HCT116 (cell line): ENCODE measurements at regions not wholly inside any gene's neighbourhood (a gene's known extent, or its start where the extent isn't known, plus 50 kb on each side); places are given as distances from the start of the nearest gene placed in this dataset.

Source experiments
- ATAC-seq: fragments of 200-7000 bp; cut with Tn5 transposase; 2 replicates; pipeline ENCODE4 v1.9.1; 2020; ENCODE audit warnings: mild to moderate bottlenecking, moderate library complexity
- BruUV-seq: library from RNA; stranded (reverse); fragments of 400-500 nt; replicated peaks from 2 replicates; lab custom pipeline; 2021; lab: Mats Ljungman, UMichigan
- CTCF ChIA-PET: fragments of 300-600 bp; sonication (Branson Sonifier 250); formaldehyde crosslinking; loops from one replicate; lab custom pipeline; 2021; ENCODE audit warnings: antibody characterized with exemption; lab: Charles Lee
- POLR2A ChIA-PET: fragments of 300-600, 350-600 bp; sonication (Branson Sonifier 250); formaldehyde crosslinking; loops from one replicate; lab custom pipeline; 2021; ENCODE audit warnings: antibody characterized with exemption; lab: Charles Lee
- RAD21 ChIA-PET, 2 experiments: fragments of 300-600 bp; sonication (Branson Sonifier 250); formaldehyde crosslinking; loops; one replicate each; lab custom pipeline; 2023; ENCODE audit warnings: low total read pairs in 2 of 2; ENCODE audit not compliant: uncharacterized antibody in 2 of 2, unreplicated experiment in 2 of 2, low non-redundant PET in 1 of 2; lab: Charles Lee
- DNase-seq: peaks from one replicate; pipeline ENCODE4 v3.0.0-alpha.2; 2010; ENCODE audit warnings: low read depth, low spot score
- H2AFZ ChIP-seq: fragments of 200-600 bp; shearing (Covaris generic), sonication (generic); 2 replicates; pipeline ENCODE4 v1.6.1; 2017; ENCODE audit warnings: low read depth, mixed run types, mixed read lengths, antibody characterized with exemption, low read length; ENCODE audit not compliant: poor library complexity, severe bottlenecking
- H3K27ac ChIP-seq: 2 replicates; pipeline ENCODE4 v1.5.1; 2012; ENCODE audit warnings: low read depth, low read length
- H3K27me3 ChIP-seq: fragments of 200-600 bp; sonication (generic); 2 replicates; pipeline ENCODE4 v1.6.1; 2016; ENCODE audit warnings: mixed run types, low read length, mixed read lengths; ENCODE audit not compliant: insufficient read depth
- H3K36me3 ChIP-seq, 2 experiments: fragments of 200-500 bp in 1 of 2; fragments of 200-600 bp in 1 of 2; sonication (Bioruptor generic) in 1 of 2; sonication (generic) in 1 of 2; 2 replicates each; pipeline versions ENCODE4 v1.5.1 to v1.6.1; 2014 to 2016; ENCODE audit warnings: low read length in 2 of 2, inconsistent platforms in 1 of 2, mixed read lengths in 1 of 2, mixed run types in 1 of 2; ENCODE audit not compliant: insufficient read depth in 2 of 2, control insufficient read depth in 1 of 2
- H3K4me1 ChIP-seq, 2 experiments: fragments of 200-600 bp in 1 of 2; sonication (generic) in 1 of 2; 2 replicates each; pipeline versions ENCODE4 v1.5.1 to v1.6.1; 2012 to 2017; ENCODE audit warnings: low read length in 2 of 2, inconsistent platforms in 1 of 2, mild to moderate bottlenecking in 1 of 2, mixed read lengths in 1 of 2, mixed run types in 1 of 2, moderate library complexity in 1 of 2; ENCODE audit not compliant: insufficient read depth in 2 of 2, control insufficient read depth in 1 of 2
- H3K4me2 ChIP-seq: fragments of 200-600 bp; sonication (generic); 2 replicates; pipeline ENCODE4 v1.6.1; 2017; ENCODE audit warnings: mixed run types, low read length, mixed read lengths
- H3K4me3 ChIP-seq, 2 experiments: fragments of 200-600 bp in 1 of 2; sonication (generic) in 1 of 2; replicated peaks in 1 of 2; 2 replicates each; pipeline ENCODE4 v1.5.1; 2011 to 2016; ENCODE audit warnings: low read length in 2 of 2, control low read depth in 1 of 2, low read depth in 1 of 2, mild to moderate bottlenecking in 1 of 2, mixed read lengths in 1 of 2, mixed run types in 1 of 2
- H3K79me2 ChIP-seq: fragments of 200-600 bp; sonication (generic); 2 replicates; pipeline ENCODE4 v1.6.1; 2017; ENCODE audit warnings: mild to moderate bottlenecking, mixed run types, low read length, moderate library complexity, mixed read lengths; ENCODE audit not compliant: insufficient read depth
- H3K9ac ChIP-seq: fragments of 200-600 bp; sonication (generic); 2 replicates; pipeline ENCODE4 v1.6.1; 2016; ENCODE audit warnings: low read length, mixed read lengths
- H3K9me2 ChIP-seq: fragments of 200-600 bp; sonication (generic), shearing (Covaris generic); 2 replicates; pipeline ENCODE4 v1.6.1; 2017; ENCODE audit warnings: mixed run types, mild to moderate bottlenecking, moderate library complexity; ENCODE audit not compliant: insufficient read depth
- H3K9me3 ChIP-seq, 2 experiments: fragments of 200-500 bp in 1 of 2; fragments of 200-600 bp in 1 of 2; sonication (Bioruptor generic) in 1 of 2; sonication (generic) in 1 of 2; 2 replicates each; pipeline ENCODE4 v1.6.1; 2014 to 2017; ENCODE audit warnings: low read length in 2 of 2, mixed read lengths in 2 of 2, inconsistent platforms in 1 of 2, low read depth in 1 of 2, mild to moderate bottlenecking in 1 of 2, mixed run types in 1 of 2, moderate library complexity in 1 of 2; ENCODE audit not compliant: control insufficient read depth in 1 of 2, insufficient read depth in 1 of 2
- H4K20me1 ChIP-seq: fragments of 200-600 bp; sonication (generic), shearing (Covaris generic); 2 replicates; pipeline ENCODE4 v1.6.1; 2017; ENCODE audit warnings: mixed run types, mild to moderate bottlenecking, moderate library complexity; ENCODE audit not compliant: insufficient read depth
- CEBPB ChIP-seq: IDR thresholded peaks from 2 replicates; pipeline ENCODE4 v1.6.1; 2012; ENCODE audit warnings: low read depth
- EGR1 ChIP-seq: IDR thresholded peaks from 2 replicates; pipeline ENCODE4 v1.6.1; 2012; ENCODE audit warnings: low read depth
- EZH2phosphoT487 ChIP-seq: fragments of 200-600 bp; IDR thresholded peaks from 2 replicates; pipeline ENCODE4 v1.6.1; 2018; ENCODE audit warnings: antibody characterized with exemption, borderline replicate concordance
- FOSL1 ChIP-seq: IDR thresholded peaks from 2 replicates; pipeline ENCODE4 v1.6.1; 2012; ENCODE audit warnings: low read depth
- JUND ChIP-seq: IDR thresholded peaks from 2 replicates; pipeline ENCODE4 v1.6.1; 2012
- POLR2A ChIP-seq: IDR thresholded peaks from 2 replicates; pipeline ENCODE4 v1.7.0; 2011; ENCODE audit warnings: borderline replicate concordance; ENCODE audit not compliant: insufficient read depth, insufficient read length; ENCODE audit errors: extremely low read depth
- POLR2AphosphoS5 ChIP-seq: IDR thresholded peaks from 2 replicates; pipeline ENCODE4 v1.6.1; 2011; ENCODE audit warnings: mild to moderate bottlenecking, low read depth, low read length, moderate library complexity
- REST ChIP-seq: IDR thresholded peaks from 2 replicates; pipeline ENCODE4 v1.6.1; 2012; ENCODE audit warnings: low read depth
- SIN3A ChIP-seq: IDR thresholded peaks from 2 replicates; pipeline ENCODE4 v1.6.1; 2012; ENCODE audit warnings: low read depth
- SRF ChIP-seq: IDR thresholded peaks from 2 replicates; pipeline ENCODE4 v1.6.1; 2012; ENCODE audit warnings: low read depth
- TCF7L2 ChIP-seq: IDR thresholded peaks from 2 replicates; pipeline ENCODE4 v1.7.0; 2011; ENCODE audit warnings: borderline replicate concordance, inconsistent platforms; ENCODE audit not compliant: insufficient read depth, insufficient read length; ENCODE audit errors: extremely low read depth
- YY1 ChIP-seq: IDR thresholded peaks from 2 replicates; pipeline ENCODE4 v1.6.1; 2011; ENCODE audit warnings: low read length, low read depth, moderate library complexity, mild to moderate bottlenecking; ENCODE audit not compliant: insufficient replicate concordance; ENCODE audit errors: extremely low read depth
- intact Hi-C: fragments of 100-400 bp; cut with micrococcal nuclease; formaldehyde crosslinking; loops from 2 replicates; pipeline ENCODE4 v1.10.0; 2022
- TF ChIP-seq, protein P1 (sequence below), 3 experiments: fragments of 200-600 bp in 1 of 3; sonication (generic) in 1 of 3; IDR thresholded peaks in 2 of 3; conservative IDR thresholded peaks in 1 of 3; 2 replicates each; pipeline ENCODE4 v1.5.1; 2012 to 2017; ENCODE audit warnings: low read depth in 2 of 3, low read length in 2 of 3, antibody characterized with exemption in 1 of 3, borderline replicate concordance in 1 of 3, control low read depth in 1 of 3, mild to moderate bottlenecking in 1 of 3, mixed read lengths in 1 of 3, mixed run types in 1 of 3, moderate library complexity in 1 of 3; ENCODE audit not compliant: insufficient read depth in 1 of 3
- TF ChIP-seq, protein P2 (sequence below): IDR thresholded peaks from 2 replicates; pipeline ENCODE4 v1.6.1; 2012
- TF ChIP-seq, protein P3 (sequence below): IDR thresholded peaks from 2 replicates; pipeline ENCODE4 v1.6.1; 2012
- TF ChIP-seq, protein P4 (sequence below): IDR thresholded peaks from 2 replicates; pipeline ENCODE4 v1.6.1; 2011; ENCODE audit warnings: mild to moderate bottlenecking, low read length, moderate library complexity; ENCODE audit not compliant: insufficient replicate concordance; ENCODE audit errors: extremely low read depth

GRCh38 chr22:27610863-27611786 is 190.4 kb downstream of the MN1 start (continued):
- no peak for TF ChIP-seq TCF7L2
- TF ChIP-seq, protein P1, sequence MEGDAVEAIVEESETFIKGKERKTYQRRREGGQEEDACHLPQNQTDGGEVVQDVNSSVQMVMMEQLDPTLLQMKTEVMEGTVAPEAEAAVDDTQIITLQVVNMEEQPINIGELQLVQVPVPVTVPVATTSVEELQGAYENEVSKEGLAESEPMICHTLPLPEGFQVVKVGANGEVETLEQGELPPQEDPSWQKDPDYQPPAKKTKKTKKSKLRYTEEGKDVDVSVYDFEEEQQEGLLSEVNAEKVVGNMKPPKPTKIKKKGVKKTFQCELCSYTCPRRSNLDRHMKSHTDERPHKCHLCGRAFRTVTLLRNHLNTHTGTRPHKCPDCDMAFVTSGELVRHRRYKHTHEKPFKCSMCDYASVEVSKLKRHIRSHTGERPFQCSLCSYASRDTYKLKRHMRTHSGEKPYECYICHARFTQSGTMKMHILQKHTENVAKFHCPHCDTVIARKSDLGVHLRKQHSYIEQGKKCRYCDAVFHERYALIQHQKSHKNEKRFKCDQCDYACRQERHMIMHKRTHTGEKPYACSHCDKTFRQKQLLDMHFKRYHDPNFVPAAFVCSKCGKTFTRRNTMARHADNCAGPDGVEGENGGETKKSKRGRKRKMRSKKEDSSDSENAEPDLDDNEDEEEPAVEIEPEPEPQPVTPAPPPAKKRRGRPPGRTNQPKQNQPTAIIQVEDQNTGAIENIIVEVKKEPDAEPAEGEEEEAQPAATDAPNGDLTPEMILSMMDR (IDR thresholded peaks at IDR 0.05 in 2 of 3, conservative IDR thresholded peaks at IDR 0.05 in 1 of 3; ENCODE audit: borderline replicate concordance in 1 of 3, insufficient read depth in 1 of 3, low read depth in 2 of 3, low read length in 2 of 3) = no peak

GRCh38 chr22:27612115-27612514 is 189.4 kb downstream of the MN1 start:
- DNase-seq = no peak
- BruUV-seq = no TSS peak
- Histone ChIP-seq H3K4me3 (no peak overlapping the region), H3K4me2 (no peak overlapping the region), H3K27me3 (no peaks in the 10 kb centered on the region), H3K9me2 (no peaks in the 10 kb centered on the region), H2AFZ (no peak overlapping the region), H3K79me2 (no peaks in the 10 kb centered on the region), H3K9me3 (no peaks in the 10 kb centered on the region), H3K9ac (no peak overlapping the region), H3K4me1 (no peaks in the 10 kb centered on the region), H3K36me3 (no peaks in the 10 kb centered on the region), H3K27ac (no peak overlapping the region), H4K20me1 (no peaks in the 10 kb centered on the region)
- POLR2A ChIA-PET = no interaction called here
- ATAC-seq = no peak
- intact Hi-C loops = no loop called here
- RAD21 ChIA-PET = no interaction called here
- CTCF ChIA-PET = no interaction called here
- TF ChIP-seq, protein P2, sequence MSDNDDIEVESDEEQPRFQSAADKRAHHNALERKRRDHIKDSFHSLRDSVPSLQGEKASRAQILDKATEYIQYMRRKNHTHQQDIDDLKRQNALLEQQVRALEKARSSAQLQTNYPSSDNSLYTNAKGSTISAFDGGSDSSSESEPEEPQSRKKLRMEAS = no peak
- TF ChIP-seq FOSL1 = no peak
- TF ChIP-seq, protein P3, sequence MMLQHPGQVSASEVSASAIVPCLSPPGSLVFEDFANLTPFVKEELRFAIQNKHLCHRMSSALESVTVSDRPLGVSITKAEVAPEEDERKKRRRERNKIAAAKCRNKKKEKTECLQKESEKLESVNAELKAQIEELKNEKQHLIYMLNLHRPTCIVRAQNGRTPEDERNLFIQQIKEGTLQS = no peak
- no peak for TF ChIP-seq REST
- TF ChIP-seq POLR2AphosphoS5 = no peak
- TF ChIP-seq SIN3A = no peak
- no peak for TF ChIP-seq YY1
- TF ChIP-seq CEBPB = no peak
- no peak for TF ChIP-seq SRF
- TF ChIP-seq, protein P4, sequence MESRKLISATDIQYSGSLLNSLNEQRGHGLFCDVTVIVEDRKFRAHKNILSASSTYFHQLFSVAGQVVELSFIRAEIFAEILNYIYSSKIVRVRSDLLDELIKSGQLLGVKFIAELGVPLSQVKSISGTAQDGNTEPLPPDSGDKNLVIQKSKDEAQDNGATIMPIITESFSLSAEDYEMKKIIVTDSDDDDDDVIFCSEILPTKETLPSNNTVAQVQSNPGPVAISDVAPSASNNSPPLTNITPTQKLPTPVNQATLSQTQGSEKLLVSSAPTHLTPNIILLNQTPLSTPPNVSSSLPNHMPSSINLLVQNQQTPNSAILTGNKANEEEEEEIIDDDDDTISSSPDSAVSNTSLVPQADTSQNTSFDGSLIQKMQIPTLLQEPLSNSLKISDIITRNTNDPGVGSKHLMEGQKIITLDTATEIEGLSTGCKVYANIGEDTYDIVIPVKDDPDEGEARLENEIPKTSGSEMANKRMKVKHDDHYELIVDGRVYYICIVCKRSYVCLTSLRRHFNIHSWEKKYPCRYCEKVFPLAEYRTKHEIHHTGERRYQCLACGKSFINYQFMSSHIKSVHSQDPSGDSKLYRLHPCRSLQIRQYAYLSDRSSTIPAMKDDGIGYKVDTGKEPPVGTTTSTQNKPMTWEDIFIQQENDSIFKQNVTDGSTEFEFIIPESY = no peak
- no peak for TF ChIP-seq POLR2A
- TF ChIP-seq EZH2phosphoT487 = no peak
- TF ChIP-seq JUND = no peak
- TF ChIP-seq EGR1 = no peak
